Right lobe of liver (tissue), 6 donors: ENCODE measurements at regions not wholly inside any gene's neighbourhood (a gene's known extent, or its start where the extent isn't known, plus 50 kb on each side); places are given as distances from the start of the nearest gene placed in this dataset.

ENCODE experiments used
- ATAC-seq, 4 donors: fragments of 200-7000 bp; cut with Tn5 transposase; one replicate each; pipeline ENCODE4 v1.9.1; 2020; ENCODE audit warnings: mild to moderate bottlenecking in 4 of 4, moderate library complexity in 4 of 4
- DNase-seq, 3 donors: peaks; one replicate each; pipeline ENCODE4 v3.0.0-alpha.2; 2020
- H3K27ac ChIP-seq, 3 donors: fragments of 200-600 bp; one replicate each; pipeline ENCODE4 v1.8.0; 2022
- H3K27me3 ChIP-seq, 2 donors: fragments of 200-600 bp; one replicate each; pipeline ENCODE4 v1.8.0; 2022
- H3K36me3 ChIP-seq, 4 donors: fragments of 200-600 bp; sonication (generic) in 1 of 4; one replicate each; pipeline versions ENCODE4 v1.5.1 to v1.8.0; 2017 to 2022; ENCODE audit warnings: control low read depth in 1 of 4
- H3K4me1 ChIP-seq, 4 donors: fragments of 200-600 bp; sonication (generic) in 1 of 4; one replicate each; pipeline versions ENCODE4 v1.5.1 to v1.8.0; 2017 to 2022; ENCODE audit warnings: control low read depth in 1 of 4
- H3K4me3 ChIP-seq, 3 donors: fragments of 200-600 bp; one replicate each; pipeline ENCODE4 v1.8.0; 2022
- H3K9me3 ChIP-seq, 4 donors: fragments of 200-600 bp; sonication (generic) in 1 of 4; one replicate each; pipeline versions ENCODE4 v1.5.1 to v1.8.0; 2017 to 2022; ENCODE audit warnings: control low read depth in 1 of 4
- POLR2A ChIP-seq: fragments of 450-650 bp; IDR thresholded peaks from one replicate; pipeline ENCODE4 v1.6.1; 2017; ENCODE audit warnings: antibody characterized with exemption, mild to moderate bottlenecking
- WGBS: methylation state at CpG from one replicate; pipeline ENCODE4 v1.1.6; 2018; ENCODE audit warnings: low coverage, low lambda C conversion rate; ENCODE audit not compliant: insufficient coverage; ENCODE audit errors: missing lambda C conversion rate; 5-methylcytosine and 5-hydroxymethylcytosine counted together
- intact Hi-C, 2 donors: fragments of 100-400 bp; cut with DNase I; formaldehyde crosslinking; loops; one replicate each; pipeline versions ENCODE4 v1.11.2 to v1.14.1; 2022
- TF ChIP-seq, protein P1 (sequence below), 4 donors: fragments of 200-600 bp in 3 of 4; fragments of 450-650 bp in 1 of 4; IDR thresholded peaks; one replicate each; pipeline versions ENCODE4 v1.5.1 to v1.8.0; 2016 to 2022; ENCODE audit warnings: antibody characterized with exemption in 4 of 4, mild to moderate bottlenecking in 2 of 4
- donor health status: DM: no; HTN: yes; CAD: no.
- donor health status: DM: no; HTN: no; CAD: no.
- donor health status: DM: no; HTN: no; CAD: no.
- donor health status: DM: no; HTN: yes; CAD: no.
- donor health status: DM: no; HTN: yes; CAD: no.

- intact Hi-C loops = loop anchor here in 1 of 2 donors (10.0 kb wide), 1 partner anchor 261 kb away; no protein-coding TSS in a partner anchor
- WGBS = 59% methylated on average over 4 of the region's 5 CpGs
- H3K4me1 ChIP-seq = no peaks in the 10 kb centered on the region
- DNase-seq = no peak
- H3K4me3 ChIP-seq = no peak overlapping the region
- H3K27ac ChIP-seq = no peak overlapping the region
- TF ChIP-seq, protein P1, sequence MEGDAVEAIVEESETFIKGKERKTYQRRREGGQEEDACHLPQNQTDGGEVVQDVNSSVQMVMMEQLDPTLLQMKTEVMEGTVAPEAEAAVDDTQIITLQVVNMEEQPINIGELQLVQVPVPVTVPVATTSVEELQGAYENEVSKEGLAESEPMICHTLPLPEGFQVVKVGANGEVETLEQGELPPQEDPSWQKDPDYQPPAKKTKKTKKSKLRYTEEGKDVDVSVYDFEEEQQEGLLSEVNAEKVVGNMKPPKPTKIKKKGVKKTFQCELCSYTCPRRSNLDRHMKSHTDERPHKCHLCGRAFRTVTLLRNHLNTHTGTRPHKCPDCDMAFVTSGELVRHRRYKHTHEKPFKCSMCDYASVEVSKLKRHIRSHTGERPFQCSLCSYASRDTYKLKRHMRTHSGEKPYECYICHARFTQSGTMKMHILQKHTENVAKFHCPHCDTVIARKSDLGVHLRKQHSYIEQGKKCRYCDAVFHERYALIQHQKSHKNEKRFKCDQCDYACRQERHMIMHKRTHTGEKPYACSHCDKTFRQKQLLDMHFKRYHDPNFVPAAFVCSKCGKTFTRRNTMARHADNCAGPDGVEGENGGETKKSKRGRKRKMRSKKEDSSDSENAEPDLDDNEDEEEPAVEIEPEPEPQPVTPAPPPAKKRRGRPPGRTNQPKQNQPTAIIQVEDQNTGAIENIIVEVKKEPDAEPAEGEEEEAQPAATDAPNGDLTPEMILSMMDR (IDR thresholded peaks at IDR 0.05) = no peak
- TF ChIP-seq POLR2A = no peak
- H3K36me3 ChIP-seq = no peaks in the 10 kb centered on the region
- H3K27me3 ChIP-seq = no peaks in the 10 kb centered on the region
- no peaks in the 10 kb centered on the region for H3K9me3 ChIP-seq
- no peak for ATAC-seq
Observed at GRCh38 chr11:114893329-114893728, 215.0 kb downstream of the NXPE2 start.

- Histone ChIP-seq H3K9me3 (no peaks in the 10 kb centered on the region), H3K4me1 (no peaks in the 10 kb centered on the region), H3K36me3 (no peaks in the 10 kb centered on the region), H3K27ac (no peak overlapping the region), H3K4me3 (no peak overlapping the region), H3K27me3 (no peaks in the 10 kb centered on the region)
- no peak for ATAC-seq
- intact Hi-C loops = loop anchor here in 1 of 2 donors (10.0 kb wide), 1 partner anchor 258 kb away; no protein-coding TSS in a partner anchor
- DNase-seq = no peak
- 37% methylated on average over 4 of the region's 4 CpGs for WGBS
- TF ChIP-seq, protein P1 (IDR thresholded peaks at IDR 0.05) = no peak
- no peak for TF ChIP-seq POLR2A
Observed at GRCh38 chr11:114896594-114896993, 218.3 kb downstream of the NXPE2 start.

GRCh38 chr11:114909866-114910265 lies 231.5 kb downstream of the NXPE2 start:
- no peaks in the 10 kb centered on the region for H3K36me3 ChIP-seq
- intact Hi-C loops = no loop called here
- no peaks in the 10 kb centered on the region for H3K9me3 ChIP-seq
- 37% methylated on average over 3 of the region's 3 CpGs for WGBS
- no peaks in the 10 kb centered on the region for H3K4me1 ChIP-seq
- H3K27me3 ChIP-seq = no peaks in the 10 kb centered on the region
- no peak for DNase-seq
- no peak for ATAC-seq
- no peak overlapping the region for H3K4me3 ChIP-seq
- TF ChIP-seq, protein P1 (IDR thresholded peaks at IDR 0.05) = no peak
- no peak for TF ChIP-seq POLR2A
- no peak overlapping the region for H3K27ac ChIP-seq

GRCh38 chr11:114912826-114913225 lies 234.5 kb downstream of the NXPE2 start:
- WGBS = 63% methylated on average over 4 of the region's 4 CpGs
- DNase-seq (no peak), ATAC-seq (no peak)
- no peaks in the 10 kb centered on the region for H3K4me1 ChIP-seq
- TF ChIP-seq POLR2A = no peak
- TF ChIP-seq, protein P1 (IDR thresholded peaks at IDR 0.05) = no peak
- no peaks in the 10 kb centered on the region for H3K9me3 ChIP-seq
- no peak overlapping the region for H3K27ac ChIP-seq
- no peaks in the 10 kb centered on the region for H3K36me3 ChIP-seq
- intact Hi-C loops = no loop called here
- H3K4me3 ChIP-seq = no peak overlapping the region
- no peaks in the 10 kb centered on the region for H3K27me3 ChIP-seq
